GM06990 (cell line): ENCODE measurements at regions not wholly inside any gene's neighbourhood (a gene's known extent, or its start where the extent isn't known, plus 50 kb on each side); places are given as distances from the start of the nearest gene placed in this dataset.

ENCODE experiments used
- DNase-seq: peaks from one replicate; pipeline ENCODE4 v3.0.0-alpha.2; 2011; ENCODE audit not compliant: insufficient read length; ENCODE audit errors: extremely low read depth
- H3K27me3 ChIP-seq: replicated peaks from 2 replicates; pipeline ENCODE4 v1.6.0; 2011; ENCODE audit warnings: low read length; ENCODE audit not compliant: control insufficient read depth, insufficient read depth
- H3K36me3 ChIP-seq: 2 replicates; pipeline ENCODE4 v1.5.1; 2011; ENCODE audit warnings: low read length; ENCODE audit not compliant: control insufficient read depth, insufficient read depth
- H3K4me3 ChIP-seq: replicated peaks from 2 replicates; pipeline ENCODE4 v1.5.1; 2011; ENCODE audit warnings: low read depth, mild to moderate bottlenecking, control low read depth, low read length
- TF ChIP-seq, protein P1 (sequence below): IDR thresholded peaks from 2 replicates; pipeline ENCODE4 v1.5.1; 2011; ENCODE audit warnings: low read length, control low read depth, mild to moderate bottlenecking, inconsistent platforms; ENCODE audit not compliant: insufficient read depth, poor library complexity, severe bottlenecking

GRCh38 chr1:242692988-242693387 lies 168.5 kb upstream of the PLD5 start:
- Histone ChIP-seq H3K27me3 (no peaks in the 10 kb centered on the region), H3K4me3 (no peak overlapping the region), H3K36me3 (no peaks in the 10 kb centered on the region)
- TF ChIP-seq, protein P1, sequence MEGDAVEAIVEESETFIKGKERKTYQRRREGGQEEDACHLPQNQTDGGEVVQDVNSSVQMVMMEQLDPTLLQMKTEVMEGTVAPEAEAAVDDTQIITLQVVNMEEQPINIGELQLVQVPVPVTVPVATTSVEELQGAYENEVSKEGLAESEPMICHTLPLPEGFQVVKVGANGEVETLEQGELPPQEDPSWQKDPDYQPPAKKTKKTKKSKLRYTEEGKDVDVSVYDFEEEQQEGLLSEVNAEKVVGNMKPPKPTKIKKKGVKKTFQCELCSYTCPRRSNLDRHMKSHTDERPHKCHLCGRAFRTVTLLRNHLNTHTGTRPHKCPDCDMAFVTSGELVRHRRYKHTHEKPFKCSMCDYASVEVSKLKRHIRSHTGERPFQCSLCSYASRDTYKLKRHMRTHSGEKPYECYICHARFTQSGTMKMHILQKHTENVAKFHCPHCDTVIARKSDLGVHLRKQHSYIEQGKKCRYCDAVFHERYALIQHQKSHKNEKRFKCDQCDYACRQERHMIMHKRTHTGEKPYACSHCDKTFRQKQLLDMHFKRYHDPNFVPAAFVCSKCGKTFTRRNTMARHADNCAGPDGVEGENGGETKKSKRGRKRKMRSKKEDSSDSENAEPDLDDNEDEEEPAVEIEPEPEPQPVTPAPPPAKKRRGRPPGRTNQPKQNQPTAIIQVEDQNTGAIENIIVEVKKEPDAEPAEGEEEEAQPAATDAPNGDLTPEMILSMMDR: no peak
- no peak for DNase-seq

DNA sequence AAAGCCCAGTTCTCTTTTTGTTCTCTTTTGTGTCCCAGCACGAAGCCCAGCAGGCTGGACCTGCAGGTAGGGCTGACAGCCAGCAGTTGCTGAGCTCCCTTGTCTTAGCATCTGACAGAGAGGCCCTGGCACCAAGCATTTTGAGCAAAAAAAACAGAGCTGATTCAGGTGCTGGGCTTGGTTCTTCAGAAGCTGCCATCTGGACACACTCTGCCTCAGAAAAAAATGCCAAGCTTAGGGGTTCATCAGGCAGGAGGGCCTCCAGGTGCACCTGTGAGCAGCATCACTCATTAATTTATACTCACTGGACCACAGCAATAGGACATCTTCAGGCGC lies 167.1 kb upstream of the PLD5 start:
- TF ChIP-seq, protein P1: no peak
- no peak overlapping the region for H3K4me3 ChIP-seq
- H3K27me3 ChIP-seq: no peaks in the 10 kb centered on the region
- no peaks in the 10 kb centered on the region for H3K36me3 ChIP-seq
- DNase-seq: no peak

- H3K4me3 ChIP-seq: no peak overlapping the region
- no peak for DNase-seq
- TF ChIP-seq, protein P1: no peak
- H3K27me3 ChIP-seq: no peaks in the 10 kb centered on the region
- no peaks in the 10 kb centered on the region for H3K36me3 ChIP-seq
Observed at GRCh38 chr1:242690849-242691609, 166.5 kb upstream of the PLD5 start.

GRCh38 chr1:242689378-242689777 lies 164.9 kb upstream of the PLD5 start:
- no peak for DNase-seq
- Histone ChIP-seq H3K27me3 (no peaks in the 10 kb centered on the region), H3K4me3 (no peak overlapping the region), H3K36me3 (no peaks in the 10 kb centered on the region)
- TF ChIP-seq, protein P1: no peak

GRCh38 chr1:242674951-242675645 lies 150.6 kb upstream of the PLD5 start:
- Histone ChIP-seq H3K36me3 (no peaks in the 10 kb centered on the region), H3K4me3 (no peak overlapping the region), H3K27me3 (no peaks in the 10 kb centered on the region)
- no peak for DNase-seq
- TF ChIP-seq, protein P1: no peak
